GM18858 (cell line): ENCODE measurements at regions not wholly inside any gene's neighbourhood (a gene's known extent, or its start where the extent isn't known, plus 50 kb on each side); places are given as distances from the start of the nearest gene placed in this dataset.
A peak's percentile ranks its signal among the peaks of the same experiment; 100 is the strongest.

Experiments
- ATAC-seq: cut with Tn5 transposase; IDR thresholded peaks from one replicate; pipeline ENCODE4 v1.9.1; 2021; ENCODE audit not compliant: unreplicated experiment

- no peak for ATAC-seq
Observed at GRCh38 chr10:108736111-108736510, 1187.2 kb downstream of the XPNPEP1 start.

GRCh38 chr10:108735380-108735779 lies 1187.9 kb downstream of the XPNPEP1 start:
- no peak for ATAC-seq

- ATAC-seq: no peak
Observed at GRCh38 chr10:108721874-108722273, 1201.4 kb downstream of the XPNPEP1 start.

GRCh38 chr10:108716352-108716751 lies 1207.0 kb downstream of the XPNPEP1 start:
- no peak for ATAC-seq

- no peak for ATAC-seq
Observed at GRCh38 chr10:108709927-108710722, 1213.2 kb downstream of the XPNPEP1 start.

GRCh38 chr10:108708363-108708762 lies 1214.9 kb downstream of the XPNPEP1 start:
- ATAC-seq: no peak

- ATAC-seq: peak; percentile 92
Observed at GRCh38 chr10:108696792-108697477, 1226.4 kb downstream of the XPNPEP1 start.

- no peak for ATAC-seq
Observed at GRCh38 chr10:108691126-108691525, 1232.2 kb downstream of the XPNPEP1 start.

- ATAC-seq: no peak
Observed at GRCh38 chr10:108690530-108690929, 1232.8 kb downstream of the XPNPEP1 start.

GRCh38 chr10:108689891-108690290 lies 1233.4 kb downstream of the XPNPEP1 start:
- no peak for ATAC-seq

GRCh38 chr10:108688314-108688713 lies 1235.0 kb downstream of the XPNPEP1 start:
- ATAC-seq: peak; percentile 87

GRCh38 chr10:108685863-108686531 lies 1237.3 kb downstream of the XPNPEP1 start:
- no peak for ATAC-seq

- no peak for ATAC-seq
Observed at GRCh38 chr10:108684431-108684830, 1238.9 kb downstream of the XPNPEP1 start.

GRCh38 chr10:108673741-108674140 lies 1249.6 kb downstream of the XPNPEP1 start:
- ATAC-seq: no peak

GRCh38 chr10:108663587-108663986 lies 1259.7 kb downstream of the XPNPEP1 start:
- ATAC-seq: no peak

GRCh38 chr10:108662975-108663374 lies 1260.3 kb downstream of the XPNPEP1 start:
- ATAC-seq: no peak

- ATAC-seq: no peak
Observed at GRCh38 chr10:108655057-108655456, 1268.3 kb downstream of the XPNPEP1 start.

GRCh38 chr10:108653531-108653930 lies 1269.8 kb downstream of the XPNPEP1 start:
- ATAC-seq: no peak

- no peak for ATAC-seq
Observed at GRCh38 chr10:108639010-108639409, 1284.3 kb downstream of the XPNPEP1 start.

- ATAC-seq: no peak
Observed at GRCh38 chr10:108638225-108638624, 1285.1 kb downstream of the XPNPEP1 start.

- no peak for ATAC-seq
Observed at GRCh38 chr10:108633046-108633445, 1290.3 kb downstream of the XPNPEP1 start.

GRCh38 chr10:108632144-108632543 lies 1291.2 kb downstream of the XPNPEP1 start:
- no peak for ATAC-seq
